Osteocyte (in vitro differentiated cells): ENCODE measurements at regions not wholly inside any gene's neighbourhood (a gene's known extent, or its start where the extent isn't known, plus 50 kb on each side); places are given as distances from the start of the nearest gene placed in this dataset.
"Not testable (repeated sequence)": the region's sequence is repeated elsewhere in the genome, so short reads cannot be mapped to it uniquely, and the experiment has no call there.

Experiments
- DNase-seq: peaks from one replicate; pipeline ENCODE4 v3.0.0; 2021; ENCODE audit warnings: mixed read lengths; ENCODE audit not compliant: unreplicated experiment; ENCODE audit errors: extremely low spot score
- H3K27ac Mint-ChIP-seq: one replicate; pipeline ENCODE4 v1.8.0; 2021; ENCODE audit warnings: mild to moderate bottlenecking, mixed read lengths; ENCODE audit not compliant: unreplicated experiment
- H3K27me3 Mint-ChIP-seq: one replicate; pipeline ENCODE4 v1.8.0; 2021; ENCODE audit warnings: mixed read lengths; ENCODE audit not compliant: unreplicated experiment
- H3K36me3 Mint-ChIP-seq: one replicate; pipeline ENCODE4 v1.8.0; 2021; ENCODE audit warnings: mixed read lengths; ENCODE audit not compliant: unreplicated experiment
- H3K4me1 Mint-ChIP-seq: one replicate; pipeline ENCODE4 v1.8.0; 2021; ENCODE audit warnings: mixed read lengths; ENCODE audit not compliant: unreplicated experiment
- H3K4me3 Mint-ChIP-seq: one replicate; pipeline ENCODE4 v1.8.0; 2021; ENCODE audit warnings: mild to moderate bottlenecking, moderate library complexity, mixed read lengths; ENCODE audit not compliant: unreplicated experiment
- H3K9me3 Mint-ChIP-seq: one replicate; pipeline ENCODE4 v1.8.0; 2021; ENCODE audit warnings: mixed read lengths; ENCODE audit not compliant: unreplicated experiment
- TF ChIP-seq, protein P1 (sequence below): fragments of 200-600 bp; sonication (generic); IDR thresholded peaks from 2 replicates; pipeline ENCODE4 v1.5.0; 2021; ENCODE audit warnings: antibody characterized with exemption, mild to moderate bottlenecking, moderate library complexity

DNA sequence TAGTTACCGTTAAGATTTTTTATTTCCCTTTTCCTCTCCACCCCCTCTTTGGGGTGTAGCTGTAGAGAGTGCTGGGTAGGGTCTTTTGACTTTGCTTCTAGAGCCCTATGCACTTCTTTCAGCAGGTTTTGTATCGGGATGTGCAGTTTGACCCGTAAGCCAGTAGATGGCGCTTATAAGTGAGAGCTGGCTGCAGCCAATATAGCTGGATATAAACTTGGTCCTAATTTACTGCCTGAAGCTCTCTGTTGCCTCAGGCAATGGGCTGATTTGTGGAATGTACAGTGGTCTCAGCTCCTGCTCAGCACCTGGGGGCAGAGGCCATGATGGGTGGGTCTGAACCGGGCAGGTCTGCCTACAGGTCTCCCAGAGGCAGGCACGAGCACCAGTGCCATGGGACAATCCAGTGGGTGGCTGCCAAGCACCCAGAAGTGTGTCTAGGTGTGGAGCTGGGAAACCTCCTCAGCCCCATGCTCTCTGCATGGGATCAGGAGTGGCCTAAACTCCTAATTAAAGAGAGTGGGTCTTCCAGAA, 146.5 kb downstream of the SPANXN1 start:
- no peak for DNase-seq
- no peaks in the 10 kb centered on the region for H3K4me1 Mint-ChIP-seq
- H3K9me3 Mint-ChIP-seq = peaks cover 37% of the 10 kb centered on the region
- no peak overlapping the region for H3K27ac Mint-ChIP-seq
- no peaks in the 10 kb centered on the region for H3K27me3 Mint-ChIP-seq
- no peaks in the 10 kb centered on the region for H3K36me3 Mint-ChIP-seq
- no peak overlapping the region for H3K4me3 Mint-ChIP-seq
- TF ChIP-seq, protein P1, sequence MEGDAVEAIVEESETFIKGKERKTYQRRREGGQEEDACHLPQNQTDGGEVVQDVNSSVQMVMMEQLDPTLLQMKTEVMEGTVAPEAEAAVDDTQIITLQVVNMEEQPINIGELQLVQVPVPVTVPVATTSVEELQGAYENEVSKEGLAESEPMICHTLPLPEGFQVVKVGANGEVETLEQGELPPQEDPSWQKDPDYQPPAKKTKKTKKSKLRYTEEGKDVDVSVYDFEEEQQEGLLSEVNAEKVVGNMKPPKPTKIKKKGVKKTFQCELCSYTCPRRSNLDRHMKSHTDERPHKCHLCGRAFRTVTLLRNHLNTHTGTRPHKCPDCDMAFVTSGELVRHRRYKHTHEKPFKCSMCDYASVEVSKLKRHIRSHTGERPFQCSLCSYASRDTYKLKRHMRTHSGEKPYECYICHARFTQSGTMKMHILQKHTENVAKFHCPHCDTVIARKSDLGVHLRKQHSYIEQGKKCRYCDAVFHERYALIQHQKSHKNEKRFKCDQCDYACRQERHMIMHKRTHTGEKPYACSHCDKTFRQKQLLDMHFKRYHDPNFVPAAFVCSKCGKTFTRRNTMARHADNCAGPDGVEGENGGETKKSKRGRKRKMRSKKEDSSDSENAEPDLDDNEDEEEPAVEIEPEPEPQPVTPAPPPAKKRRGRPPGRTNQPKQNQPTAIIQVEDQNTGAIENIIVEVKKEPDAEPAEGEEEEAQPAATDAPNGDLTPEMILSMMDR = no peak

DNA sequence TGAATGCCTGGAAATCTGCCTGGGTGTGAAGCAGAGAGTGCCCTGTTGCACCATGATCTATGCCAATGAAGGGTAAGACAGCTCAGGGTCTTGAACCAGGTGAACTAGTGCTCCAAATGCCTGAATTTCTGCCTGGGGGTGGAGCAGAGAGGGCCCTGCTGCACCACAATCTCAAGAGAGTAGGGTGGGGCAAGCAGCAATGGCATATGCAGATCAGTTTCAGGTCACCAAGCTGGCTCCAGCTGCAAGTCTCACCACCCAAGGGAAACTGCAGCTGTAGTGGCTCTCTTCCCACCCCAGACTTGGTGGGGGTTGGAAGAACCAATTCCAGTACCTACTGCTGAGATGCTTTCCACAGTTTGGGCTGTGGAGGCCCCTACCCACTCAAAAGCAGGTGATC, 147.0 kb downstream of the SPANXN1 start:
- Mint-ChIP-seq H3K4me1 (no peaks in the 10 kb centered on the region), H3K9me3 (peaks cover 39% of the 10 kb centered on the region), H3K36me3 (no peaks in the 10 kb centered on the region), H3K27ac (no peak overlapping the region), H3K4me3 (no peak overlapping the region), H3K27me3 (no peaks in the 10 kb centered on the region)
- TF ChIP-seq, protein P1 = no peak
- no peak for DNase-seq

DNA sequence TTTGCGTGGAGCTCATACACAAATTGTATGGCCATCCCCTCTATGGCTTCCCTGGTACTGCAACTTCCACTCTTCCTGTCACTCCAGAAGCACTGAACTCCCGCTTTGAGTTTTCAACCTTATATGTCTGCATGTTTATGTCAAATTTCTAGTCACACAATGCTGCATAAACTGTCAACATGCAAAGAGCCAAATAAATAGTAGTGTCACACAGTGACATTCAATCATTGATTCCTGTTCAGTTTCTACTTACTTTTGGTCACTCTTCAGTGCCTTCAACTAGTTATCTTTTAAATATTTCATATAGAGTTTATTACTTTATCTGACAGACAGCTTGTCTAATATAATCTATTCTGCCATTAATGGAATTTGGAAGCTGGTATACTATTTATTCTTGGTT, 149.3 kb downstream of the SPANXN1 start:
- Mint-ChIP-seq H3K27ac (no peak overlapping the region), H3K27me3 (no peaks in the 10 kb centered on the region), H3K9me3 (peaks cover 31% of the 10 kb centered on the region), H3K4me3 (no peak overlapping the region), H3K4me1 (no peaks in the 10 kb centered on the region), H3K36me3 (no peaks in the 10 kb centered on the region)
- TF ChIP-seq, protein P1 = no peak
- DNase-seq = no peak

DNA sequence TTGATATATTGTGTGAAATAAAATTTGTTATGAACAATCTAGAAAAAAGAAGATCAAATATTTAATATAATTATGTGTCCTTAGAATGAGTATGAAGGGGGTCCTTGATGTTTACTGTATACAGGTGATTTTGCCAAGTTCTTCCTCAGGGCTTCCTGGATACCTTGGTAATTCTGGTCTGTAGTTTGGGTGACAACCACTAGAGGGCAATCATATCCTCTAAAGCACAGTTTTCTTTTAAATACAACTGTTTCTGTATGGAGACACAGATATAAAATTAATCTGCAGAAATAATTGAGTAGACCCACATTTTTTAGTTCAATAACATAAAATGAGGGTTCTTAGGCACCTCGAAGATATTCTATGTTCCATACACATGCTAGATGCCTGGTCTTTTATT, 157.7 kb downstream of the SPANXN1 start:
- TF ChIP-seq, protein P1 = peak; percentile 56
- Mint-ChIP-seq H3K4me3 (no peak overlapping the region), H3K36me3 (no peaks in the 10 kb centered on the region), H3K27ac (no peak overlapping the region), H3K9me3 (peaks cover 12% of the 10 kb centered on the region), H3K4me1 (no peaks in the 10 kb centered on the region), H3K27me3 (no peaks in the 10 kb centered on the region)
- DNase-seq = no peak

DNA sequence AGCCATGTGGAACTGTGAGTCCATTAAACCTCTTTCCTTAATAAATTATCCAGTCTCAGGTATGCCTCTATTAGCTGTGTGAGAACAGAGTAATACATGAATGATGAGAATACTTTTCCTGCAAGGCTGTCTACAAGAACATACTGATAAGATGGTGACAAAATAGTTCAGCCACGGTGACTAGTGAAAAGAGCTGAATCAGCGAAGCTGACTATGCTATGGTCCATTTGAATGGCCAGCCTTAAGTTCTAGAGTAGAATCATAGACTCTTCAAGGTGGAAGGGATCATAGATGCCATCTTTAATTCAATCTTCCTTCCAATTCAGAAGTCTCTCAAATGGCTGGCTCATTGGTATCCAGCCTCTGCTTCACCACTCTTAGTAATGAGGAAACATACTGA, 163.3 kb downstream of the SPANXN1 start:
- Mint-ChIP-seq H3K4me1 (no peaks in the 10 kb centered on the region), H3K4me3 (no peak overlapping the region), H3K9me3 (peaks cover 28% of the 10 kb centered on the region), H3K27me3 (no peaks in the 10 kb centered on the region), H3K27ac (no peak overlapping the region), H3K36me3 (no peaks in the 10 kb centered on the region)
- TF ChIP-seq, protein P1 = no peak
- DNase-seq = no peak

DNA sequence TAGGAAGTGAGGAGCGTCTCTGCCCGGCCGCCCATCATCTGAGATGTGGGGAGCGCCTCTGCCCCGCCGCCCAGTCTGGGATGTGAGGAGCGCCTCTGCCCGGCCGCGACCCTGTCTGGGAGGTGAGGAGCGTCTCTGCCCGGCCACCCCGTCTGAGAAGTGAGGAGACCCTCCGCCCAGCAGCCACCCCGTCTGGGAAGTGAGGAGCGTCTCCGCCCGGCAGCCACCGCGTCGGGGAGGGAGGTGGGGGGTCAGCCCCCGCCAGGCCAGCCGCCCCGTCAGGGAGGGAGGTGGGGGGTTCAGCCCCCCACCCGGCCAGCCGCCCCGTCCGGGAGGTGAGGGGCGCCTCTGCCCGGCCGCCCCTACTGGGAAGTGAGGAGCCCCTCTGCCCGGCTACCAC, 188.9 kb downstream of the SPANXN1 start:
- H3K9me3 Mint-ChIP-seq = peaks cover 30% of the 10 kb centered on the region
- not testable (repeated sequence) for H3K4me1 Mint-ChIP-seq, DNase-seq, H3K27me3 Mint-ChIP-seq, H3K36me3 Mint-ChIP-seq, H3K27ac Mint-ChIP-seq, H3K4me3 Mint-ChIP-seq
